Common myeloid progenitor, CD34-positive (primary cell): ENCODE measurements at regions not wholly inside any gene's neighbourhood (a gene's known extent, or its start where the extent isn't known, plus 50 kb on each side); places are given as distances from the start of the nearest gene placed in this dataset.
"Not testable (repeated sequence)": the region's sequence is repeated elsewhere in the genome, so short reads cannot be mapped to it uniquely, and the experiment has no call there.

Experiments
- CTCF ChIA-PET: fragments of 350-600 bp; sonication (Branson Sonifier 250); formaldehyde crosslinking; loops from one replicate; lab custom pipeline; 2021; ENCODE audit warnings: antibody characterized with exemption; lab: Charles Lee
- POLR2A ChIA-PET: fragments of 350-600 bp; sonication (Branson Sonifier 250); formaldehyde crosslinking; loops from one replicate; lab custom pipeline; 2021; ENCODE audit warnings: antibody characterized with exemption; lab: Charles Lee
- DNase-seq, 3 donors: peaks; one replicate each; pipeline versions ENCODE4 v3.0.0 to v3.0.0-alpha.2; 2013
- H3K27ac ChIP-seq, 2 experiments: 1 replicate in 1 of 2; 2 replicates in 1 of 2; pipeline ENCODE4 v1.7.0; 2013; ENCODE audit warnings: inconsistent platforms in 2 of 2, low read length in 2 of 2, mild to moderate bottlenecking in 2 of 2, low read depth in 1 of 2, moderate library complexity in 1 of 2; ENCODE audit not compliant: severe bottlenecking in 2 of 2, insufficient read depth in 1 of 2, poor library complexity in 1 of 2
- H3K27me3 ChIP-seq, 5 experiments: replicated peaks in 2 of 5; 1 replicate in 3 of 5; 2 replicates in 2 of 5; pipeline versions ENCODE4 v1.6.1 to v1.7.0; 2013; ENCODE audit warnings: low read length in 4 of 5, mild to moderate bottlenecking in 2 of 5, moderate library complexity in 2 of 5, inconsistent platforms in 1 of 5; ENCODE audit not compliant: insufficient read depth in 5 of 5, control insufficient read depth in 4 of 5
- H3K36me3 ChIP-seq, 4 experiments: 1 replicate in 2 of 4; 2 replicates in 2 of 4; pipeline versions ENCODE4 v1.6.1 to v1.7.0; 2013; ENCODE audit warnings: low read length in 3 of 4, control low read depth in 1 of 4, mild to moderate bottlenecking in 1 of 4; ENCODE audit not compliant: control insufficient read depth in 4 of 4, insufficient read depth in 4 of 4
- H3K4me1 ChIP-seq, 4 experiments: 1 replicate in 3 of 4; 2 replicates in 1 of 4; pipeline versions ENCODE4 v1.6.1 to v1.7.1; 2013; ENCODE audit warnings: low read length in 3 of 4, mild to moderate bottlenecking in 3 of 4, control low read depth in 1 of 4, inconsistent platforms in 1 of 4, moderate library complexity in 1 of 4; ENCODE audit not compliant: control insufficient read depth in 4 of 4, insufficient read depth in 4 of 4; ENCODE audit errors: control extremely low read depth in 1 of 4
- H3K4me3 ChIP-seq, 7 experiments: 1 replicate in 4 of 7; 2 replicates in 3 of 7; pipeline versions ENCODE4 v1.5.1 to v1.7.0; 2013; ENCODE audit warnings: mild to moderate bottlenecking in 7 of 7, low read length in 6 of 7, moderate library complexity in 6 of 7, inconsistent platforms in 2 of 7, low read depth in 2 of 7, control low read depth in 1 of 7; ENCODE audit not compliant: insufficient read depth in 4 of 7, control insufficient read depth in 1 of 7; ENCODE audit errors: extremely low read depth in 1 of 7
- H3K9me3 ChIP-seq, 5 experiments: 1 replicate in 4 of 5; 2 replicates in 1 of 5; pipeline versions ENCODE4 v1.6.1 to v1.7.1; 2013; ENCODE audit warnings: low read length in 4 of 5, mild to moderate bottlenecking in 2 of 5, inconsistent platforms in 1 of 5, low read depth in 1 of 5, moderate library complexity in 1 of 5; ENCODE audit not compliant: control insufficient read depth in 4 of 5, insufficient read depth in 2 of 5; ENCODE audit errors: control extremely low read depth in 1 of 5
- WGBS: methylation state at CpG from one replicate; pipeline ENCODE4 v1.1.5; 2013; ENCODE audit not compliant: insufficient coverage; 5-methylcytosine and 5-hydroxymethylcytosine counted together

DNA sequence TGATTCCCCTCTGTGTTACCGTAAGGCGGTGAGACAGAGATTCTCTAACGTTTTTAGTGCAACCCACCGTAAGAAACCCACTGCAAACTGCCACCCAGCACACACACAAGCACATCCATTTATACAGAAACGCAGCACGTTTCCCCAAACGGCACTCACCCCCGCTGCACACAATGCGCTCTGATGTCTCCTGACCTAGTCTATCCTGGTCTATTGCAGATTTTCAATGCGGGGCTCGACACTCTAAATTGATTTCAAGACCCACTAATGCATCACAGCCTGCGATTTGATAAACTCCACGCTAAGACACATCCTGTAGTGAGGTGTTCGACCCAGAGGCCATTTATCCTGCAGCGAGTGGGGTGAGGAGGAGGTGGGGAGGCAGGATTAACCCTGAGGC lies 63.7 kb upstream of the SULF2 start:
- ChIA-PET POLR2A (no interaction called here), CTCF (no interaction called here)
- Histone ChIP-seq H3K27ac (no peak overlapping the region), H3K36me3 (no peaks in the 10 kb centered on the region), H3K9me3 (no peaks in the 10 kb centered on the region), H3K27me3 (no peaks in the 10 kb centered on the region), H3K4me1 (no peaks in the 10 kb centered on the region), H3K4me3 (no peak overlapping the region)
- WGBS: 97% methylated on average over 15 of the region's 15 CpGs
- DNase-seq: no peak

- CTCF ChIA-PET, H3K27ac ChIP-seq, H3K36me3 ChIP-seq, H3K27me3 ChIP-seq, H3K4me1 ChIP-seq, DNase-seq, H3K9me3 ChIP-seq, H3K4me3 ChIP-seq, POLR2A ChIA-PET: not testable (repeated sequence)
- 21% methylated on average over 4 of the region's 4 CpGs for whole genome bisulfite sequencing
Measured at GRCh38 chr20:47848534-47848933, 63.3 kb upstream of the SULF2 start.

GRCh38 chr20:47847884-47848485 lies 62.7 kb upstream of the SULF2 start:
- H3K4me1 ChIP-seq: no peaks in the 10 kb centered on the region
- ChIA-PET CTCF (no interaction called here), POLR2A (no interaction called here)
- 100% methylated on average over 5 of the region's 8 CpGs for WGBS
- H3K27ac ChIP-seq: no peak overlapping the region
- no peak for DNase-seq
- no peaks in the 10 kb centered on the region for H3K36me3 ChIP-seq
- H3K4me3 ChIP-seq: no peak overlapping the region
- no peaks in the 10 kb centered on the region for H3K27me3 ChIP-seq
- no peaks in the 10 kb centered on the region for H3K9me3 ChIP-seq

- H3K9me3 ChIP-seq, H3K36me3 ChIP-seq, H3K4me1 ChIP-seq, DNase-seq, POLR2A ChIA-PET, H3K4me3 ChIP-seq, CTCF ChIA-PET, H3K27me3 ChIP-seq, H3K27ac ChIP-seq: not testable (repeated sequence)
- 96% methylated on average over 4 of the region's 7 CpGs for WGBS
Measured at GRCh38 chr20:47847220-47847619, 61.9 kb upstream of the SULF2 start.

DNA sequence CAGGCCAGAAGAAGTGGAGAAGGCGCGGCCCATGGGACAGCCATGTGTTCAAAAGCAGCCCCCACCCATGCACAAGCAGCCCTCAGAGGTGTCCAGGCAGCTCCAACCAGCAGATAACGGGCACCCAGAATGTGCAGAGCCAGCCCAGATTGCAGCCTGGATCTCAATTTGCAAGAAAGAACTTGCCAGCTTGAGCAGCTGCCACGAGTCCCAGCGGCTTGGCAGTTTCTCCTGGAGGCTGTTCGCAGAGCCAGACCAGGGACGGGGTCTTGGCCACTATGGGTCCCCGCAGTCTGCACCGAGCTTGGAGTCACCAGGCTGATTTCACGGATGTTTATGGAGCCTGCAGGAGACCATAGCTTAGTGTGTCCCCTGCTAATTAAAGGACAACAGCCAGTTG lies 61.4 kb upstream of the SULF2 start:
- H3K27ac ChIP-seq, H3K9me3 ChIP-seq, H3K27me3 ChIP-seq, H3K4me1 ChIP-seq, POLR2A ChIA-PET, H3K36me3 ChIP-seq, CTCF ChIA-PET, DNase-seq, H3K4me3 ChIP-seq: not testable (repeated sequence)
- 94% methylated on average over 10 of the region's 10 CpGs for WGBS

GRCh38 chr20:47845382-47845977 lies 60.2 kb upstream of the SULF2 start:
- H3K27me3 ChIP-seq, POLR2A ChIA-PET, H3K4me3 ChIP-seq, H3K36me3 ChIP-seq, CTCF ChIA-PET, H3K27ac ChIP-seq, H3K9me3 ChIP-seq, DNase-seq, H3K4me1 ChIP-seq: not testable (repeated sequence)
- 91% methylated on average over 6 of the region's 10 CpGs for WGBS

GRCh38 chr20:47844568-47844906 lies 59.3 kb upstream of the SULF2 start:
- no CpG with 5 or more reads among the region's 1 CpG for WGBS
- H3K27ac ChIP-seq, CTCF ChIA-PET: not testable (repeated sequence)

More at GRCh38 chr20:47844568-47844906, 59.3 kb upstream of the SULF2 start:
- H3K27me3 ChIP-seq, POLR2A ChIA-PET, H3K4me3 ChIP-seq, H3K4me1 ChIP-seq, DNase-seq, H3K36me3 ChIP-seq, H3K9me3 ChIP-seq: not testable (repeated sequence)
